CD14-positive monocyte (primary cell): ENCODE measurements at regions not wholly inside any gene's neighbourhood (a gene's known extent, or its start where the extent isn't known, plus 50 kb on each side); places are given as distances from the start of the nearest gene placed in this dataset.

ENCODE experiments used
- DNase-seq, 3 donors: peaks; one replicate each; pipeline ENCODE4 v3.0.0-alpha.2; 2011 to 2022
- H2AFZ ChIP-seq: 2 replicates; pipeline ENCODE4 v1.6.0; 2012; ENCODE audit warnings: mild to moderate bottlenecking, low read depth, low read length, inconsistent platforms; ENCODE audit not compliant: insufficient read depth, poor library complexity, severe bottlenecking
- H3K27ac ChIP-seq, 2 donors: 1 replicate in 1 of 2; 2 replicates in 1 of 2; pipeline ENCODE4 v1.5.1; 2012 to 2013; ENCODE audit warnings: low read length in 2 of 2, control low read depth in 1 of 2, inconsistent platforms in 1 of 2, low read depth in 1 of 2, mild to moderate bottlenecking in 1 of 2
- H3K27me3 ChIP-seq, 2 donors: one replicate each; pipeline versions ENCODE4 v1.6.0 to v1.6.1; 2011 to 2013; ENCODE audit warnings: low read length in 2 of 2; ENCODE audit not compliant: control insufficient read depth in 2 of 2, insufficient read depth in 2 of 2
- H3K36me3 ChIP-seq, 2 donors: replicated peaks in 1 of 2; 1 replicate in 1 of 2; 2 replicates in 1 of 2; pipeline versions ENCODE4 v1.5.1 to v1.6.1; 2012 to 2013; ENCODE audit warnings: low read length in 2 of 2, control low read depth in 1 of 2, inconsistent platforms in 1 of 2, mild to moderate bottlenecking in 1 of 2; ENCODE audit not compliant: insufficient read depth in 2 of 2, control insufficient read depth in 1 of 2
- H3K4me1 ChIP-seq, 2 donors: 1 replicate in 1 of 2; 2 replicates in 1 of 2; pipeline versions ENCODE4 v1.5.1 to v1.6.1; 2012 to 2013; ENCODE audit warnings: low read length in 2 of 2, control low read depth in 1 of 2, inconsistent platforms in 1 of 2, mild to moderate bottlenecking in 1 of 2, moderate library complexity in 1 of 2; ENCODE audit not compliant: insufficient read depth in 2 of 2, control insufficient read depth in 1 of 2
- H3K4me2 ChIP-seq: replicated peaks from 2 replicates; pipeline ENCODE3; 2012; ENCODE audit warnings: low read length, moderate library complexity, mild to moderate bottlenecking; ENCODE audit not compliant: poor library complexity, severe bottlenecking; ENCODE audit errors: extremely low read depth
- H3K4me3 ChIP-seq, 3 experiments: fragments of 200-600 bp in 1 of 3; sonication (generic) in 1 of 3; replicated peaks in 1 of 3; 1 replicate in 2 of 3; 2 replicates in 1 of 3; pipeline ENCODE4 v1.5.1; 2011 to 2013; ENCODE audit warnings: low read length in 3 of 3, mild to moderate bottlenecking in 3 of 3, control low read depth in 2 of 3, low read depth in 2 of 3, inconsistent platforms in 1 of 3, moderate library complexity in 1 of 3
- H3K79me2 ChIP-seq: 2 replicates; pipeline ENCODE4 v1.6.0; 2012; ENCODE audit warnings: mild to moderate bottlenecking, control low read depth, inconsistent platforms, low read length, moderate library complexity; ENCODE audit not compliant: insufficient read depth
- H3K9ac ChIP-seq: 2 replicates; pipeline ENCODE4 v1.6.0; 2017; ENCODE audit warnings: low read length, mild to moderate bottlenecking; ENCODE audit not compliant: insufficient read depth, poor library complexity, severe bottlenecking
- H3K9me3 ChIP-seq, 2 donors: replicated peaks in 1 of 2; 1 replicate in 1 of 2; 2 replicates in 1 of 2; pipeline versions ENCODE4 v1.5.1 to v1.6.1; 2012 to 2013; ENCODE audit warnings: low read length in 2 of 2, control low read depth in 1 of 2; ENCODE audit not compliant: control insufficient read depth in 1 of 2, insufficient read depth in 1 of 2
- H4K20me1 ChIP-seq: 2 replicates; pipeline ENCODE4 v1.6.0; 2012; ENCODE audit warnings: mild to moderate bottlenecking, low read length, control low read depth, moderate library complexity; ENCODE audit not compliant: insufficient read depth
- H3K27ac Mint-ChIP-seq, 7 donors: one replicate each; pipeline ENCODE4 v1.8.0; 2020; ENCODE audit warnings: mild to moderate bottlenecking in 7 of 7, mixed read lengths in 7 of 7, moderate library complexity in 6 of 7, inconsistent platforms in 2 of 7
- H3K27me3 Mint-ChIP-seq, 3 donors: one replicate each; pipeline ENCODE4 v1.8.0; 2021 to 2022; ENCODE audit warnings: low read depth in 3 of 3, mild to moderate bottlenecking in 3 of 3, mixed read lengths in 3 of 3, moderate library complexity in 3 of 3, inconsistent platforms in 1 of 3
- H3K36me3 Mint-ChIP-seq, 2 donors: one replicate each; pipeline ENCODE4 v1.8.0; 2020; ENCODE audit warnings: mixed read lengths in 2 of 2, inconsistent platforms in 1 of 2, mild to moderate bottlenecking in 1 of 2
- H3K4me1 Mint-ChIP-seq: one replicate; pipeline ENCODE4 v1.8.0; 2020; ENCODE audit warnings: mild to moderate bottlenecking, mixed read lengths
- H3K4me3 Mint-ChIP-seq, 2 donors: one replicate each; pipeline ENCODE4 v1.8.0; 2020; ENCODE audit warnings: mild to moderate bottlenecking in 2 of 2, mixed read lengths in 2 of 2, moderate library complexity in 1 of 2
- H3K9me3 Mint-ChIP-seq, 7 donors: one replicate each; pipeline ENCODE4 v1.8.0; 2020 to 2022; ENCODE audit warnings: mixed read lengths in 7 of 7, mild to moderate bottlenecking in 6 of 7, moderate library complexity in 6 of 7, inconsistent platforms in 2 of 7
- WGBS: methylation state at CpG from one replicate; pipeline ENCODE4 v1.1.5; 2013; ENCODE audit warnings: missing lambda C conversion rate; ENCODE audit not compliant: insufficient coverage; 5-methylcytosine and 5-hydroxymethylcytosine counted together
- intact Hi-C, 2 donors: fragments of 100-400 bp; cut with micrococcal nuclease; formaldehyde crosslinking; loops; one replicate each; pipeline versions ENCODE4 v1.15.0 to v1.15.1; 2023
- TF ChIP-seq, protein P1 (sequence below): fragments of 200-600 bp; IDR thresholded peaks from one replicate; pipeline ENCODE4 v1.8.0; 2022; ENCODE audit warnings: antibody characterized with exemption, mild to moderate bottlenecking

DNA sequence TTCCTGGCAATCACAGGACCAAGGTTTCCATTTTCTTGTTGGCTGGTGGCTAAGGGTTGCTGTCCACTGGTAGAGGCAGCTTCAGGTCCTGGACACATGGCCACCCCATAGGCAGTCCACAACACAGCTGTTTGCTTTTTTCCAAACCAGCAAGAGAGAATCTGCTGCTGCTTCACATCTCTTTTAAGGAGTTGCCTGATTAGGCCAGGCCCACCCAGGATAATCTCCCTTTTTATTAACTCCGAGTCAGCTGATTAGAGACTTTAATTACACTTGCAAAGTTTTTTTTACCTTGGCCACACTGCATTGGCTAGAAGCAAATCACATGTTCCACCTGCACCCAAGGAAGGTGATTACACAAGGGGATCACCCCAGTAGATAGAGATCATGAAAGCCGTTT is 106.6 kb upstream of the IRX6 start:
- H3K4me1 Mint-ChIP-seq, result no peaks in the 10 kb centered on the region
- Histone ChIP-seq H3K36me3 (no peaks in the 10 kb centered on the region), H3K27me3 (no peaks in the 10 kb centered on the region), H3K4me2 (no peak overlapping the region), H3K4me3 (no peak overlapping the region), H3K27ac (no peak overlapping the region), H3K79me2 (no peaks in the 10 kb centered on the region), H3K9me3 (no peaks in the 10 kb centered on the region), H3K4me1 (no peaks in the 10 kb centered on the region), H2AFZ (no peak overlapping the region), H4K20me1 (no peaks in the 10 kb centered on the region), H3K9ac (no peak overlapping the region)
- H3K4me3 Mint-ChIP-seq, result no peak overlapping the region
- no peaks in the 10 kb centered on the region for H3K36me3 Mint-ChIP-seq
- TF ChIP-seq, protein P1, sequence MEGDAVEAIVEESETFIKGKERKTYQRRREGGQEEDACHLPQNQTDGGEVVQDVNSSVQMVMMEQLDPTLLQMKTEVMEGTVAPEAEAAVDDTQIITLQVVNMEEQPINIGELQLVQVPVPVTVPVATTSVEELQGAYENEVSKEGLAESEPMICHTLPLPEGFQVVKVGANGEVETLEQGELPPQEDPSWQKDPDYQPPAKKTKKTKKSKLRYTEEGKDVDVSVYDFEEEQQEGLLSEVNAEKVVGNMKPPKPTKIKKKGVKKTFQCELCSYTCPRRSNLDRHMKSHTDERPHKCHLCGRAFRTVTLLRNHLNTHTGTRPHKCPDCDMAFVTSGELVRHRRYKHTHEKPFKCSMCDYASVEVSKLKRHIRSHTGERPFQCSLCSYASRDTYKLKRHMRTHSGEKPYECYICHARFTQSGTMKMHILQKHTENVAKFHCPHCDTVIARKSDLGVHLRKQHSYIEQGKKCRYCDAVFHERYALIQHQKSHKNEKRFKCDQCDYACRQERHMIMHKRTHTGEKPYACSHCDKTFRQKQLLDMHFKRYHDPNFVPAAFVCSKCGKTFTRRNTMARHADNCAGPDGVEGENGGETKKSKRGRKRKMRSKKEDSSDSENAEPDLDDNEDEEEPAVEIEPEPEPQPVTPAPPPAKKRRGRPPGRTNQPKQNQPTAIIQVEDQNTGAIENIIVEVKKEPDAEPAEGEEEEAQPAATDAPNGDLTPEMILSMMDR, result no peak
- peaks cover 0 to 3% (median 1%) of the 10 kb centered on the region in 7 donors for H3K9me3 Mint-ChIP-seq
- H3K27me3 Mint-ChIP-seq, result peaks cover 0 to 6% (median 2%) of the 10 kb centered on the region in 3 donors
- intact Hi-C loops, result no loop called here
- no peak overlapping the region for H3K27ac Mint-ChIP-seq
- no peak for DNase-seq
- no CpG with 5 or more reads among the region's 2 CpGs for WGBS

DNA sequence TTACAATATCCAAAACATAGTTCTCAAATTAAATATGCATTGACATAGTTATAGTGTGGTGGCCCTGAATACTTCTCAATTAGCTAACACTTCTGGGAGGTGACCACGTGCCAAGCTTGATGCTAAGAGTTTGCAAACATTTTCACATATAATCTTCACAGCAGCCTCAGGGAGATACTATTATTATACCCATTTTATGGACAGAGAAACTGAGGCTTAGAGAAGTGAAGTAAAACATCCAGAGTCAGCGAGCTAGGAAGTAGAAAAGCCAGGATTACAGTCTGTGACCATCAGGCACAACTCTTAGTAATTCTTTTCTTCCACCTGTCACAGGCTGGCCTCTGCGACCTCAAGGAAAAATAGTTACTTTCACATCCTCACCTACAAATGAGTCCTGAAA is 102.2 kb upstream of the IRX6 start:
- Histone ChIP-seq H3K27me3 (no peaks in the 10 kb centered on the region), H3K36me3 (no peaks in the 10 kb centered on the region), H3K9ac (no peak overlapping the region), H2AFZ (no peak overlapping the region), H3K9me3 (peaks cover 7% of the 10 kb centered on the region in 2 donors), H3K79me2 (no peaks in the 10 kb centered on the region), H4K20me1 (no peaks in the 10 kb centered on the region), H3K27ac (no peak overlapping the region), H3K4me1 (no peaks in the 10 kb centered on the region), H3K4me3 (no peak overlapping the region), H3K4me2 (no peak overlapping the region)
- peaks cover 2 to 12% (median 7%) of the 10 kb centered on the region in 7 donors for H3K9me3 Mint-ChIP-seq
- H3K4me3 Mint-ChIP-seq, result no peak overlapping the region
- H3K27me3 Mint-ChIP-seq, result peaks cover 4 to 7% (median 6%) of the 10 kb centered on the region in 3 donors
- 100% methylated on average over 1 of the region's 3 CpGs for WGBS
- peaks cover 2% of the 10 kb centered on the region for H3K4me1 Mint-ChIP-seq
- no peak for DNase-seq
- TF ChIP-seq, protein P1, result no peak
- H3K36me3 Mint-ChIP-seq, result no peaks in the 10 kb centered on the region
- no peak overlapping the region for H3K27ac Mint-ChIP-seq
- intact Hi-C loops, result no loop called here
